Mucosa of descending colon (tissue), 3 donors: ENCODE measurements at regions not wholly inside any gene's neighbourhood (a gene's known extent, or its start where the extent isn't known, plus 50 kb on each side); places are given as distances from the start of the nearest gene placed in this dataset.

Experiments used
- ATAC-seq: fragments of 200-7000 bp; cut with Tn5 transposase; one replicate; pipeline ENCODE4 v1.9.1; 2020; ENCODE audit warnings: mild to moderate bottlenecking, moderate library complexity
- DNase-seq, 3 donors: peaks; one replicate each; pipeline ENCODE4 v3.0.0-alpha.2; 2020
- H3K36me3 ChIP-seq: fragments of 200-600 bp; one replicate; pipeline ENCODE4 v1.8.0; 2021; ENCODE audit warnings: low read depth, mild to moderate bottlenecking
- H3K4me1 ChIP-seq: fragments of 200-600 bp; one replicate; pipeline ENCODE4 v1.8.0; 2021; ENCODE audit warnings: low read depth, mild to moderate bottlenecking
- H3K4me3 ChIP-seq: fragments of 200-600 bp; one replicate; pipeline ENCODE4 v1.8.0; 2021; ENCODE audit warnings: mild to moderate bottlenecking
- H3K9me3 ChIP-seq: fragments of 200-600 bp; one replicate; pipeline ENCODE4 v1.8.0; 2021; ENCODE audit warnings: mild to moderate bottlenecking
- CTCF ChIP-seq: fragments of 200-600 bp; IDR thresholded peaks from one replicate; pipeline ENCODE4 v1.8.0; 2022; ENCODE audit warnings: antibody characterized with exemption, mild to moderate bottlenecking
- intact Hi-C, 2 donors: fragments of 100-400 bp; cut with DNase I in 1 of 2; cut with micrococcal nuclease in 1 of 2; formaldehyde crosslinking; loops; one replicate each; pipeline versions ENCODE4 v1.11.0 to v1.11.1; 2022; cut with DNase I, micrococcal nuclease
- donor health status: DM: no; HTN: no; CAD: no; lungs with moderate emphysema.
- donor health status: DM: no; HTN: no; CAD: no.
- donor health status: DM: no; HTN: yes; CAD: no.

- no peak for TF ChIP-seq CTCF
- no peak overlapping the region for H3K4me3 ChIP-seq
- ATAC-seq (no peak), DNase-seq (no peak)
- H3K36me3 ChIP-seq = no peaks in the 10 kb centered on the region
- H3K9me3 ChIP-seq = no peaks in the 10 kb centered on the region
- no peaks in the 10 kb centered on the region for H3K4me1 ChIP-seq
- intact Hi-C loops = no loop called here
These were observed 318.8 kb downstream of the SPRY2 start for GRCh38 chr13:80022146-80022545.

GRCh38 chr13:80012251-80012650 lies 328.7 kb downstream of the SPRY2 start:
- Histone ChIP-seq H3K4me3 (no peak overlapping the region), H3K36me3 (no peaks in the 10 kb centered on the region), H3K9me3 (no peaks in the 10 kb centered on the region), H3K4me1 (peaks cover 15% of the 10 kb centered on the region)
- DNase-seq = peak in 1 of 3 donors; percentile 6
- intact Hi-C loops = no loop called here
- TF ChIP-seq CTCF = no peak
- peak; percentile 72 for ATAC-seq

- peaks cover 15% of the 10 kb centered on the region for H3K4me1 ChIP-seq
- intact Hi-C loops = no loop called here
- ATAC-seq (peak; percentile 80), DNase-seq (peak in 1 of 3 donors; percentile 38)
- TF ChIP-seq CTCF = no peak
- H3K9me3 ChIP-seq = no peaks in the 10 kb centered on the region
- H3K36me3 ChIP-seq = no peaks in the 10 kb centered on the region
- H3K4me3 ChIP-seq = no peak overlapping the region
These were observed 329.3 kb downstream of the SPRY2 start for GRCh38 chr13:80011448-80012212.

- H3K36me3 ChIP-seq = no peaks in the 10 kb centered on the region
- no peak for ATAC-seq
- intact Hi-C loops = no loop called here
- no peaks in the 10 kb centered on the region for H3K9me3 ChIP-seq
- no peak for DNase-seq
- H3K4me1 ChIP-seq = peaks cover 15% of the 10 kb centered on the region
- no peak for TF ChIP-seq CTCF
- no peak overlapping the region for H3K4me3 ChIP-seq
These were observed 330.1 kb downstream of the SPRY2 start for GRCh38 chr13:80010846-80011245.

GRCh38 chr13:80010286-80010831 lies 330.6 kb downstream of the SPRY2 start:
- no peaks in the 10 kb centered on the region for H3K9me3 ChIP-seq
- H3K4me1 ChIP-seq = peaks cover 15% of the 10 kb centered on the region
- no peaks in the 10 kb centered on the region for H3K36me3 ChIP-seq
- ATAC-seq = peak; percentile 65
- no peak overlapping the region for H3K4me3 ChIP-seq
- peak in 1 of 3 donors; percentile 12 for DNase-seq
- intact Hi-C loops = no loop called here
- no peak for TF ChIP-seq CTCF
